Fibroblast of villous mesenchyme (primary cell): ENCODE measurements at regions not wholly inside any gene's neighbourhood (a gene's known extent, or its start where the extent isn't known, plus 50 kb on each side); places are given as distances from the start of the nearest gene placed in this dataset.

ENCODE experiments used
- DNase-seq: peaks from one replicate; pipeline ENCODE4 v3.0.0-alpha.2; 2010; ENCODE audit warnings: low read depth
- H3K4me3 ChIP-seq: 2 replicates; pipeline ENCODE4 v1.5.1; 2011; ENCODE audit warnings: low read depth, mild to moderate bottlenecking, low read length
- TF ChIP-seq, protein P1 (sequence below): IDR thresholded peaks from 2 replicates; pipeline ENCODE4 v1.5.1; 2012; ENCODE audit warnings: low read depth, mild to moderate bottlenecking, low read length; ENCODE audit not compliant: insufficient read depth

DNA sequence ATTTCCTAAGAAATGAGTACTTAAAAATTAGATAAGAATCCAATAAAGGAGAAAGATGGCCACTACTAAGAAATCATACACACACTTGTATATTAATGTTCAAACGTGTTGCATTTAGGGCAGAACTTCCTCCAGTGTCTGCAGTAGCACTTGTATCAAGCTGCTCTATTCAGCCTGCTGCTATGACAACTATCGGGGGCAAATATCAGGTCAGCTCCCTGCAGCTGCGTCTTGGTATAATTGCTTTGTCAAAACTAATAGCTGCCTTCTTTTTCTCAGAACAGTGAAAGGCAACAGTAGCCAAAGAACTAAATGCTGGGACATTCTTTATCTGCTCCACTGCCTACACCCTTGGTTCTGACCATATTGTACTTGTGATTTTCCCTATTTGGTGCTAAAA is 300.7 kb downstream of the NOL4 start:
- TF ChIP-seq, protein P1, sequence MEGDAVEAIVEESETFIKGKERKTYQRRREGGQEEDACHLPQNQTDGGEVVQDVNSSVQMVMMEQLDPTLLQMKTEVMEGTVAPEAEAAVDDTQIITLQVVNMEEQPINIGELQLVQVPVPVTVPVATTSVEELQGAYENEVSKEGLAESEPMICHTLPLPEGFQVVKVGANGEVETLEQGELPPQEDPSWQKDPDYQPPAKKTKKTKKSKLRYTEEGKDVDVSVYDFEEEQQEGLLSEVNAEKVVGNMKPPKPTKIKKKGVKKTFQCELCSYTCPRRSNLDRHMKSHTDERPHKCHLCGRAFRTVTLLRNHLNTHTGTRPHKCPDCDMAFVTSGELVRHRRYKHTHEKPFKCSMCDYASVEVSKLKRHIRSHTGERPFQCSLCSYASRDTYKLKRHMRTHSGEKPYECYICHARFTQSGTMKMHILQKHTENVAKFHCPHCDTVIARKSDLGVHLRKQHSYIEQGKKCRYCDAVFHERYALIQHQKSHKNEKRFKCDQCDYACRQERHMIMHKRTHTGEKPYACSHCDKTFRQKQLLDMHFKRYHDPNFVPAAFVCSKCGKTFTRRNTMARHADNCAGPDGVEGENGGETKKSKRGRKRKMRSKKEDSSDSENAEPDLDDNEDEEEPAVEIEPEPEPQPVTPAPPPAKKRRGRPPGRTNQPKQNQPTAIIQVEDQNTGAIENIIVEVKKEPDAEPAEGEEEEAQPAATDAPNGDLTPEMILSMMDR: no peak
- no peak for DNase-seq
- no peak overlapping the region for H3K4me3 ChIP-seq

DNA sequence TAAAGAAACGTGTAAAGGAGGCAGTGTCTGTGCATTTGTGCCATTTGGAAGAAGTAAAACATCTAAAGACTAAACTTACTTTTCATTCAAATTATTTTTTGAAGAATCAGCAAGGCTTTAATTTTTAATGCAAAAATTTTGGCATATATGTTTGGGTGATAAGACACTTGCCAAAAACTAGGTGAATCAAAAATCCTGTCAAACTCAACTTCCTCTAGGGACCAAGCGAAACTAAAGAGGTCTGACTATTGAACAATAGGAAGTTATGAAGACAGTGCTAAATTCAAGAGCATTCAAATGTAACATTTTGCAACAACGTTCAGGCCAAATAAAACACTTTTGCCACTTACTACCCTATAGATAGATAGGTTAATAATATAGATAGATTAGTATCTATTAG is 306.1 kb downstream of the NOL4 start:
- no peak for DNase-seq
- no peak overlapping the region for H3K4me3 ChIP-seq
- TF ChIP-seq, protein P1: no peak

DNA sequence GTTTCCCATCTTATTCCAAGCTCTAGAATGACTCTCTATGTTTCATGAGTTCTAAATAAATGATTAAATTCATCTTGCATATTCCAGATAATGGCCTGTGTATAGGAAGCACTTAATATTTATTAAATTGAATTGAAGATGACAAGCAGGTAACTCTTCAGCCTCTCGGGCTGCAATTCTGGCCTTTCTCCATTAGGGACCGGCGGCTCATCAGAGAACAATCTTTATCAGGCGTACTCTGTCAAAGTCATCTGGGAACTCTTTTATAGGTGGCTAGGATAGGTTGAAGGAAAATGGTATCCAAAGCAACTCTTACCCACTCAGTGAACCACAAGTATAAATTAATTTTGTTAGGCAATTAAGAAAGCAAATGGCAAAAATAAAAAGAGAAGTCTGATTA is 308.5 kb downstream of the NOL4 start:
- TF ChIP-seq, protein P1: no peak
- no peak for DNase-seq
- no peak overlapping the region for H3K4me3 ChIP-seq

DNA sequence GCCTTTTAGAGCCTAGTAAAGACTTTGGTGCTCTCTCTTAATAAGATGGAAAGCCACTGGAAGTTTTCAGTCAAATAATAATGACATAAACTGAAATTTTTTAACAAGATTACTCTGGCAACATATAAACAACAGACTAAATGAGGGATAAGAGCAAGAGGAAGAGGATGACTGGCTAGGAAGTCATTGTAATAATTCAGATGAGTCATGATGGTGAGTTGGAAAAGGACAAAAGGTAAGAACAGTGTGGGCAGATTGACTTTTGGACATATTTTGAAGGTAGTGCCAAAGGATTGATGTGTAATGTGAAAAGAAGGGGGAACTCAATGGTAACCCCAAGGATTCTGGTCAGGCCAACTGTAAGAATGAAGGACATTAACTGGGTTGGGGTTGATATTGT is 310.3 kb downstream of the NOL4 start:
- TF ChIP-seq, protein P1: no peak
- DNase-seq: no peak
- H3K4me3 ChIP-seq: no peak overlapping the region

DNA sequence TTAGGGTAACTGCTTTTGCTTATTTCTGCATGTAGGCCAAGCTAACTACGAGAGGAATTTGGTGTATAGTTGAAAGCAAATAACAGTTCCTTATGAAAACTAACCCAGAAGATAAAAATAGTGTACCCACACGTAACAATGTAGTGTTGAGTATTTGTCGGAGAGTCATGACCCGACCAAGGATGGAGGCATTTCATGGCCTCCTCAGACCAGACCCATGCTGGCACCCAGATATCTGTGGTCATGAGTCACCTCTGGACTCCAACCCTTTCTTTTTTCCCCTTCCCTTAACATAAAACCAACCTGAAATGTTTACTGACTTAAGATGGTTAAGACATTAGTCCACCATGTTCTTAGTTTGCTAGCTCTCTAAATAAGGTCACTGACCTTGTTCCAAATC is 318.7 kb downstream of the NOL4 start:
- no peak overlapping the region for H3K4me3 ChIP-seq
- DNase-seq: no peak
- TF ChIP-seq, protein P1: no peak

DNA sequence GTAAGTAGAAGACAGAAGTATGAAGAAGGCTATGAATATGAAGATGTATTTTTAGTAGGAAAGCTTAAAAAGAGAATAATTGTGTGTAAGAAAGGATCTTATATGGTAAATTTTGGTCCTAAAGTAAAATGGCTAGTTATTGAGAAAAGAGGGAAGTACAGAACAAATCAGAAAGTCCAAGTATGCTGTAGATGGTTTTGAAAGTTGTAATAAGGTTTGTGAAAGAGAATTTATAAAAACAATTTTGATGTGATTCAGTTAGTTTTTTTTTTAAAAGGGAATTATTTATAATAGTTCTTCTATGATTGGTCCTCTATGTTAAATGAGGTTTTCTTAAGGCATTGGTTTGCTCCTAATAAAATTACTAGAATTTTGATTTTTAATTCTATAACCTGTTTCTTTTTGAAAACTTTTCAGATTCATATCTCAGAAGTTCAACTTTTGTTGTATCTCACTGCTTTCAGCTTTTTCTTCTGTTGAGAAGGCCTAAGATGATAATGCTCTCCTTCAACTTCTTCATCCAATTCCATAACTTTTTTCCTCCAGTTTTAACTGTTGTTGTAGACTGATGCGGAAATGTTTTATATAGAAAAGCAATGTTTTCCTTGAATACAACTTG is 322.7 kb downstream of the NOL4 start:
- no peak for DNase-seq
- TF ChIP-seq, protein P1: no peak
- H3K4me3 ChIP-seq: no peak overlapping the region

DNA sequence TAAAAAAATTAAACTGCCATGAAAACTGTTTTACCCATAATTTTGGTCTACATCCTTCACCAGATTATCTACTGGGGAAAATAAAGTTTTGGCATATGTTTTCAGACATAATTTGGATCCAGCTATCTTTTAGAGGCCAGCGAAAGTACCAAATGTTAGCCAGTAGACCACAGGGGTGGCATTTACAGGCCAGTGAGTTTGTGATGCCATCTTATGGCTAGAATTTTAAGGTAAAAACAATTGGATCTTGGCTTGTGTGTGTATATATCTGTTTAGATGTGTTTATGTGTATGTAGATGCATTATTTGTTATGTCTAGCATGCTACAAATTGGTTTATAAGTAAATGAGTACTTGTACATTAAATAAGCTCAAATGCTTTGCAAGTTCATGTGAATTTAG is 322.6 kb downstream of the ASXL3 start:
- TF ChIP-seq, protein P1: no peak
- no peak overlapping the region for H3K4me3 ChIP-seq
- no peak for DNase-seq
